GM04504 (cell line): ENCODE measurements at regions not wholly inside any gene's neighbourhood (a gene's known extent, or its start where the extent isn't known, plus 50 kb on each side); places are given as distances from the start of the nearest gene placed in this dataset.
"Not testable (repeated sequence)": the region's sequence is repeated elsewhere in the genome, so short reads cannot be mapped to it uniquely, and the experiment has no call there.

Experiments
- DNase-seq: peaks from one replicate; pipeline ENCODE4 v3.0.0-alpha.2; 2012; ENCODE audit warnings: low read depth

- no peak for DNase-seq
Measured at GRCh38 chr3:64437131-64437530, 211.9 kb upstream of the PRICKLE2 start.

GRCh38 chr3:64435023-64435422, 209.8 kb upstream of the PRICKLE2 start:
- not testable (repeated sequence) for DNase-seq

GRCh38 chr3:64432870-64433269, 207.6 kb upstream of the PRICKLE2 start:
- DNase-seq: no peak

- no peak for DNase-seq
Measured at GRCh38 chr3:64431526-64432091, 206.3 kb upstream of the PRICKLE2 start.

GRCh38 chr3:64427671-64428070, 202.4 kb upstream of the PRICKLE2 start:
- DNase-seq: no peak

GRCh38 chr3:64426551-64426950, 201.3 kb upstream of the PRICKLE2 start:
- DNase-seq: no peak

GRCh38 chr3:64422932-64423331, 197.7 kb upstream of the PRICKLE2 start:
- no peak for DNase-seq

GRCh38 chr3:64422192-64422591, 196.9 kb upstream of the PRICKLE2 start:
- DNase-seq: no peak

- peak; percentile 32 for DNase-seq
Measured at GRCh38 chr3:64417816-64418215, 192.6 kb upstream of the PRICKLE2 start.

GRCh38 chr3:64414043-64414442, 188.8 kb upstream of the PRICKLE2 start:
- DNase-seq: no peak

GRCh38 chr3:64411101-64411500, 185.8 kb upstream of the PRICKLE2 start:
- no peak for DNase-seq

GRCh38 chr3:64410226-64410625, 185.0 kb upstream of the PRICKLE2 start:
- DNase-seq: no peak

- DNase-seq: no peak
Measured at GRCh38 chr3:64408770-64409169, 183.5 kb upstream of the PRICKLE2 start.

GRCh38 chr3:64406271-64406670, 181.0 kb upstream of the PRICKLE2 start:
- DNase-seq: no peak

GRCh38 chr3:64405211-64405835, 180.1 kb upstream of the PRICKLE2 start:
- no peak for DNase-seq

- DNase-seq: no peak
Measured at GRCh38 chr3:64400706-64401105, 175.4 kb upstream of the PRICKLE2 start.

GRCh38 chr3:64399205-64399800, 174.0 kb upstream of the PRICKLE2 start:
- peak; percentile 56 for DNase-seq

- DNase-seq: peak; percentile 71
Measured at GRCh38 chr3:64398476-64398875, 173.2 kb upstream of the PRICKLE2 start.

GRCh38 chr3:64398006-64398405, 172.7 kb upstream of the PRICKLE2 start:
- DNase-seq: no peak

GRCh38 chr3:64397573-64397972, 172.3 kb upstream of the PRICKLE2 start:
- no peak for DNase-seq

GRCh38 chr3:64395490-64395889, 170.2 kb upstream of the PRICKLE2 start:
- no peak for DNase-seq

GRCh38 chr3:64393193-64393592, 167.9 kb upstream of the PRICKLE2 start:
- DNase-seq: no peak

- DNase-seq: no peak
Measured at GRCh38 chr3:64392001-64392400, 166.7 kb upstream of the PRICKLE2 start.

- DNase-seq: no peak
Measured at GRCh38 chr3:64390893-64391292, 165.6 kb upstream of the PRICKLE2 start.
